GM23338 (cell line): ENCODE measurements at regions not wholly inside any gene's neighbourhood (a gene's known extent, or its start where the extent isn't known, plus 50 kb on each side); places are given as distances from the start of the nearest gene placed in this dataset.

ENCODE experiments used
- ATAC-seq: fragments of 200-7000 bp; cut with Tn5 transposase; 3 replicates; pipeline ENCODE4 v1.9.1; 2020
- DNase-seq: peaks from one replicate; pipeline ENCODE4 v3.0.0-alpha.2; 2015; ENCODE audit warnings: low spot score
- H2AFZ ChIP-seq: fragments of 200-600 bp; sonication (generic); 2 replicates; pipeline ENCODE4 v1.8.0; 2016; ENCODE audit warnings: antibody characterized with exemption, mild to moderate bottlenecking, moderate library complexity
- H3F3A ChIP-seq: fragments of 200-600 bp; sonication (generic); replicated peaks from 2 replicates; pipeline ENCODE4 v1.8.0; 2017; ENCODE audit warnings: antibody characterized with exemption, mixed run types, low read depth
- H3K27ac ChIP-seq: fragments of 200-600 bp; sonication (generic); 2 replicates; pipeline ENCODE4 v1.6.1; 2016; ENCODE audit warnings: low read depth
- H3K27me3 ChIP-seq: fragments of 200-600 bp; sonication (generic); 2 replicates; pipeline ENCODE4 v1.8.0; 2016; ENCODE audit warnings: mild to moderate bottlenecking, mixed run types, moderate library complexity; ENCODE audit not compliant: insufficient read depth
- H3K36me3 ChIP-seq: fragments of 200-600 bp; sonication (generic); 2 replicates; pipeline ENCODE4 v1.8.0; 2016; ENCODE audit warnings: mild to moderate bottlenecking; ENCODE audit not compliant: insufficient read depth
- H3K4me1 ChIP-seq: fragments of 200-600 bp; sonication (generic); 2 replicates; pipeline ENCODE4 v1.8.0; 2016; ENCODE audit warnings: mild to moderate bottlenecking, moderate library complexity; ENCODE audit not compliant: insufficient read depth
- H3K4me2 ChIP-seq: fragments of 200-600 bp; sonication (generic); 2 replicates; pipeline ENCODE4 v1.7.1; 2017; ENCODE audit warnings: mixed run types
- H3K4me3 ChIP-seq: fragments of 200-600 bp; sonication (generic); 2 replicates; pipeline ENCODE4 v1.6.1; 2016; ENCODE audit warnings: mixed run types
- H3K79me2 ChIP-seq: fragments of 200-600 bp; sonication (generic); replicated peaks from 2 replicates; pipeline ENCODE4 v1.8.0; 2017; ENCODE audit warnings: mild to moderate bottlenecking; ENCODE audit not compliant: insufficient read depth
- H3K9me2 ChIP-seq: fragments of 200-600 bp; sonication (generic); 2 replicates; pipeline ENCODE4 v1.8.0; 2017; ENCODE audit not compliant: insufficient read depth
- H4K20me1 ChIP-seq: fragments of 200-600 bp; sonication (generic); replicated peaks from 2 replicates; pipeline ENCODE4 v1.8.0; 2017; ENCODE audit warnings: mild to moderate bottlenecking; ENCODE audit not compliant: insufficient read depth
- H3K27ac Mint-ChIP-seq: 2 replicates; pipeline ENCODE4 v1.8.0; 2020; ENCODE audit warnings: inconsistent platforms, mild to moderate bottlenecking, moderate library complexity, mixed read lengths
- H3K27me3 Mint-ChIP-seq: 3 replicates; pipeline ENCODE4 v1.8.0; 2022; ENCODE audit warnings: low read depth, mild to moderate bottlenecking, moderate library complexity, mixed read lengths, inconsistent platforms; ENCODE audit not compliant: insufficient read depth, poor library complexity
- H3K36me3 Mint-ChIP-seq: 3 replicates; pipeline ENCODE4 v1.8.0; 2021; ENCODE audit warnings: low read depth, mild to moderate bottlenecking, inconsistent platforms, moderate library complexity, mixed read lengths
- H3K4me1 Mint-ChIP-seq: 3 replicates; pipeline ENCODE4 v1.8.0; 2020; ENCODE audit warnings: mild to moderate bottlenecking, inconsistent platforms, mixed read lengths
- H3K4me3 Mint-ChIP-seq: 3 replicates; pipeline ENCODE4 v1.8.0; 2021; ENCODE audit warnings: moderate library complexity, mild to moderate bottlenecking, inconsistent platforms, mixed read lengths
- H3K9me3 Mint-ChIP-seq: 3 replicates; pipeline ENCODE4 v1.8.0; 2020; ENCODE audit warnings: moderate library complexity, mild to moderate bottlenecking, inconsistent platforms, mixed read lengths
- CREB1 ChIP-seq: fragments of 250-450 bp; sonication (Bioruptor Pico); IDR thresholded peaks from 2 replicates; pipeline ENCODE4 v1.5.0; 2020; ENCODE audit warnings: low read depth, mild to moderate bottlenecking, moderate library complexity
- NANOG ChIP-seq: IDR thresholded peaks from 2 replicates; pipeline ENCODE4 v1.6.1; 2016; ENCODE audit warnings: antibody characterized with exemption, borderline replicate concordance
- POLR2AphosphoS5 ChIP-seq: IDR thresholded peaks from 2 replicates; pipeline ENCODE4 v1.6.1; 2016; ENCODE audit warnings: antibody characterized with exemption, low read depth
- TF ChIP-seq, protein P1 (sequence below), 2 experiments: fragments of 200-600 bp in 1 of 2; sonication (generic) in 1 of 2; conservative IDR thresholded peaks; 2 replicates each; pipeline versions ENCODE4 v1.5.1 to v1.6.1; 2016 to 2017; ENCODE audit warnings: antibody characterized with exemption in 2 of 2, low read depth in 2 of 2, mild to moderate bottlenecking in 2 of 2, moderate library complexity in 1 of 2
- TF ChIP-seq, protein P2 (sequence below): fragments of 250-450 bp; sonication (Bioruptor Pico); IDR thresholded peaks from 2 replicates; pipeline ENCODE4 v1.5.0; 2020; ENCODE audit warnings: mild to moderate bottlenecking, moderate library complexity
- TF ChIP-seq, protein P3 (sequence below): IDR thresholded peaks from 2 replicates; pipeline ENCODE4 v1.6.1; 2016; ENCODE audit warnings: antibody characterized with exemption

DNA sequence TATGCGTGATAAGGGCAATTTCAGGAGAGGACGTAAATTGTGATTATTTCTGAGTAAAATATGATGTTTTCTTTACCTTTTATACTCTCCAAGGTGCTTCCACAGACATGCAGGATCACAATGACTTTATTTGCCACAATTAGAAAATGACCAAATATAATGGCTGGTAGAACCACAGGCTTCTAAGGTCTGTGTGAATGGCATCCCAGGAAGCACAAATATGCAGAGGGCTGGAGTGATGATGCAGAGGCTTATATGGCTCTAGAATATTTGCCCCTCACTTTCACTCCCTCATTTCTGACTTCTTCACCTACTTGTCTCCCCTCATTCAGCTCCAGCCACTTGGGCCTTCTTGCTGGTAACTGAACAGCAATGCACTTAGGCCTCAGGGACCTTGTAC lies 502.1 kb upstream of the MAP3K7 start:
- H3K79me2 ChIP-seq: no peaks in the 10 kb centered on the region
- no peak overlapping the region for H2AFZ ChIP-seq
- Mint-ChIP-seq H3K4me1 (peaks cover 15% of the 10 kb centered on the region), H3K27me3 (no peaks in the 10 kb centered on the region), H3K36me3 (no peaks in the 10 kb centered on the region), H3K9me3 (no peaks in the 10 kb centered on the region), H3K27ac (no peak overlapping the region), H3K4me3 (no peak overlapping the region)
- 0 out of 2 replicates have a peak, but pooled peaks cover 7% of the 10 kb centered on the region for H3K4me1 ChIP-seq
- no peak for ATAC-seq
- H3F3A ChIP-seq: no peaks in the 10 kb centered on the region
- no peak overlapping the region for H3K4me3 ChIP-seq
- H3K4me2 ChIP-seq: no peak overlapping the region
- H3K9me2 ChIP-seq: no peaks in the 10 kb centered on the region
- DNase-seq: no peak
- H3K27me3 ChIP-seq: no peaks in the 10 kb centered on the region
- no peak overlapping the region for H3K27ac ChIP-seq
- no peak for TF ChIP-seq CREB1 (CRISPR knock-in tag)
- TF ChIP-seq, protein P1, sequence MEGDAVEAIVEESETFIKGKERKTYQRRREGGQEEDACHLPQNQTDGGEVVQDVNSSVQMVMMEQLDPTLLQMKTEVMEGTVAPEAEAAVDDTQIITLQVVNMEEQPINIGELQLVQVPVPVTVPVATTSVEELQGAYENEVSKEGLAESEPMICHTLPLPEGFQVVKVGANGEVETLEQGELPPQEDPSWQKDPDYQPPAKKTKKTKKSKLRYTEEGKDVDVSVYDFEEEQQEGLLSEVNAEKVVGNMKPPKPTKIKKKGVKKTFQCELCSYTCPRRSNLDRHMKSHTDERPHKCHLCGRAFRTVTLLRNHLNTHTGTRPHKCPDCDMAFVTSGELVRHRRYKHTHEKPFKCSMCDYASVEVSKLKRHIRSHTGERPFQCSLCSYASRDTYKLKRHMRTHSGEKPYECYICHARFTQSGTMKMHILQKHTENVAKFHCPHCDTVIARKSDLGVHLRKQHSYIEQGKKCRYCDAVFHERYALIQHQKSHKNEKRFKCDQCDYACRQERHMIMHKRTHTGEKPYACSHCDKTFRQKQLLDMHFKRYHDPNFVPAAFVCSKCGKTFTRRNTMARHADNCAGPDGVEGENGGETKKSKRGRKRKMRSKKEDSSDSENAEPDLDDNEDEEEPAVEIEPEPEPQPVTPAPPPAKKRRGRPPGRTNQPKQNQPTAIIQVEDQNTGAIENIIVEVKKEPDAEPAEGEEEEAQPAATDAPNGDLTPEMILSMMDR (conservative IDR thresholded peaks at IDR 0.05; ENCODE audit: low read depth in 2 of 2): no peak
- no peaks in the 10 kb centered on the region for H4K20me1 ChIP-seq
- no peaks in the 10 kb centered on the region for H3K36me3 ChIP-seq

DNA sequence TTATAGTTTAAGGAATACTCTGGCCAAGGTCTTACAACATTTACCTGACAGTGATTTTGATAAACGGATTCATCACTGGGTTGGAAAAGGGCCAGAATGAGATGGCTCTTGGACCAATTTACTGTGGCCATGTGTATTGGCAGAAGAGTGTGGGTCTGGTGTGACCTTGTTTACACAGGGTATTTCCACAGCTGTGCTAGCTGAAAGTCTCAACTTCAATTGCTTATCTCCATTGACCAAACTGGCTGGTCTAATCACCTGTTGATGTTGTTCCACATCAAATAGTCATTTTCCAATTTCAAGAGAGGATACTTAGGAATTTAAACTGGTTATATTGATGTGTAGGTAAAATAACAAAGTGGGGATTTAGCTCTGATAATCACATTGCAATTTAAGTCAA lies 501.6 kb upstream of the MAP3K7 start:
- Mint-ChIP-seq H3K27ac (no peak overlapping the region), H3K4me3 (no peak overlapping the region), H3K9me3 (no peaks in the 10 kb centered on the region), H3K4me1 (peaks cover 15% of the 10 kb centered on the region), H3K27me3 (no peaks in the 10 kb centered on the region), H3K36me3 (no peaks in the 10 kb centered on the region)
- no peak overlapping the region for H2AFZ ChIP-seq
- H3K9me2 ChIP-seq: no peaks in the 10 kb centered on the region
- H4K20me1 ChIP-seq: no peaks in the 10 kb centered on the region
- DNase-seq (no peak), ATAC-seq (no peak)
- H3K79me2 ChIP-seq: no peaks in the 10 kb centered on the region
- no peaks in the 10 kb centered on the region for H3K36me3 ChIP-seq
- H3F3A ChIP-seq: no peaks in the 10 kb centered on the region
- no peaks in the 10 kb centered on the region for H3K27me3 ChIP-seq
- no peak overlapping the region for H3K4me2 ChIP-seq
- H3K4me1 ChIP-seq: peaks cover 9% of the 10 kb centered on the region; the same call in 1 of the 2 replicates
- no peak overlapping the region for H3K27ac ChIP-seq
- H3K4me3 ChIP-seq: no peak overlapping the region
- TF ChIP-seq POLR2AphosphoS5 (no peak), CREB1 (CRISPR knock-in tag) (no peak), NANOG (no peak)
- TF ChIP-seq, protein P1 (conservative IDR thresholded peaks at IDR 0.05; ENCODE audit: low read depth in 2 of 2): no peak
- TF ChIP-seq, protein P2, sequence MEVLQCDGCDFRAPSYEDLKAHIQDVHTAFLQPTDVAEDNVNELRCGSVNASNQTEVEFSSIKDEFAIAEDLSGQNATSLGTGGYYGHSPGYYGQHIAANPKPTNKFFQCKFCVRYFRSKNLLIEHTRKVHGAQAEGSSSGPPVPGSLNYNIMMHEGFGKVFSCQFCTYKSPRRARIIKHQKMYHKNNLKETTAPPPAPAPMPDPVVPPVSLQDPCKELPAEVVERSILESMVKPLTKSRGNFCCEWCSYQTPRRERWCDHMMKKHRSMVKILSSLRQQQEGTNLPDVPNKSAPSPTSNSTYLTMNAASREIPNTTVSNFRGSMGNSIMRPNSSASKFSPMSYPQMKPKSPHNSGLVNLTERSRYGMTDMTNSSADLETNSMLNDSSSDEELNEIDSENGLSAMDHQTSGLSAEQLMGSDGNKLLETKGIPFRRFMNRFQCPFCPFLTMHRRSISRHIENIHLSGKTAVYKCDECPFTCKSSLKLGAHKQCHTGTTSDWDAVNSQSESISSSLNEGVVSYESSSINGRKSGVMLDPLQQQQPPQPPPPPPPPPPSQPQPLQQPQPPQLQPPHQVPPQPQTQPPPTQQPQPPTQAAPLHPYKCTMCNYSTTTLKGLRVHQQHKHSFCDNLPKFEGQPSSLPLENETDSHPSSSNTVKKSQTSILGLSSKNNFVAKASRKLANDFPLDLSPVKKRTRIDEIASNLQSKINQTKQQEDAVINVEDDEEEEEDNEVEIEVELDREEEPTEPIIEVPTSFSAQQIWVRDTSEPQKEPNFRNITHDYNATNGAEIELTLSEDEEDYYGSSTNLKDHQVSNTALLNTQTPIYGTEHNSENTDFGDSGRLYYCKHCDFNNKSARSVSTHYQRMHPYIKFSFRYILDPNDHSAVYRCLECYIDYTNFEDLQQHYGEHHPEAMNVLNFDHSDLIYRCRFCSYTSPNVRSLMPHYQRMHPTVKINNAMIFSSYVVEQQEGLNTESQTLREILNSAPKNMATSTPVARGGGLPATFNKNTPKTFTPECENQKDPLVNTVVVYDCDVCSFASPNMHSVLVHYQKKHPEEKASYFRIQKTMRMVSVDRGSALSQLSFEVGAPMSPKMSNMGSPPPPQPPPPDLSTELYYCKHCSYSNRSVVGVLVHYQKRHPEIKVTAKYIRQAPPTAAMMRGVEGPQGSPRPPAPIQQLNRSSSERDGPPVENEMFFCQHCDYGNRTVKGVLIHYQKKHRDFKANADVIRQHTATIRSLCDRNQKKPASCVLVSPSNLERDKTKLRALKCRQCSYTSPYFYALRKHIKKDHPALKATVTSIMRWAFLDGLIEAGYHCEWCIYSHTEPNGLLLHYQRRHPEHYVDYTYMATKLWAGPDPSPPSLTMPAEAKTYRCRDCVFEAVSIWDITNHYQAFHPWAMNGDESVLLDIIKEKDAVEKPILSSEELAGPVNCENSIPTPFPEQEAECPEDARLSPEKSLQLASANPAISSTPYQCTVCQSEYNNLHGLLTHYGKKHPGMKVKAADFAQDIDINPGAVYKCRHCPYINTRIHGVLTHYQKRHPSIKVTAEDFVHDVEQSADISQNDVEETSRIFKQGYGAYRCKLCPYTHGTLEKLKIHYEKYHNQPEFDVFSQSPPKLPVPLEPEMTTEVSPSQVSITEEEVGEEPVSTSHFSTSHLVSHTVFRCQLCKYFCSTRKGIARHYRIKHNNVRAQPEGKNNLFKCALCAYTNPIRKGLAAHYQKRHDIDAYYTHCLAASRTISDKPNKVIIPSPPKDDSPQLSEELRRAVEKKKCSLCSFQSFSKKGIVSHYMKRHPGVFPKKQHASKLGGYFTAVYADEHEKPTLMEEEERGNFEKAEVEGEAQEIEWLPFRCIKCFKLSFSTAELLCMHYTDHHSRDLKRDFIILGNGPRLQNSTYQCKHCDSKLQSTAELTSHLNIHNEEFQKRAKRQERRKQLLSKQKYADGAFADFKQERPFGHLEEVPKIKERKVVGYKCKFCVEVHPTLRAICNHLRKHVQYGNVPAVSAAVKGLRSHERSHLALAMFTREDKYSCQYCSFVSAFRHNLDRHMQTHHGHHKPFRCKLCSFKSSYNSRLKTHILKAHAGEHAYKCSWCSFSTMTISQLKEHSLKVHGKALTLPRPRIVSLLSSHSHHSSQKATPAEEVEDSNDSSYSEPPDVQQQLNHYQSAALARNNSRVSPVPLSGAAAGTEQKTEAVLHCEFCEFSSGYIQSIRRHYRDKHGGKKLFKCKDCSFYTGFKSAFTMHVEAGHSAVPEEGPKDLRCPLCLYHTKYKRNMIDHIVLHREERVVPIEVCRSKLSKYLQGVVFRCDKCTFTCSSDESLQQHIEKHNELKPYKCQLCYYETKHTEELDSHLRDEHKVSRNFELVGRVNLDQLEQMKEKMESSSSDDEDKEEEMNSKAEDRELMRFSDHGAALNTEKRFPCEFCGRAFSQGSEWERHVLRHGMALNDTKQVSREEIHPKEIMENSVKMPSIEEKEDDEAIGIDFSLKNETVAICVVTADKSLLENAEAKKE: no peak
- TF ChIP-seq, protein P3, sequence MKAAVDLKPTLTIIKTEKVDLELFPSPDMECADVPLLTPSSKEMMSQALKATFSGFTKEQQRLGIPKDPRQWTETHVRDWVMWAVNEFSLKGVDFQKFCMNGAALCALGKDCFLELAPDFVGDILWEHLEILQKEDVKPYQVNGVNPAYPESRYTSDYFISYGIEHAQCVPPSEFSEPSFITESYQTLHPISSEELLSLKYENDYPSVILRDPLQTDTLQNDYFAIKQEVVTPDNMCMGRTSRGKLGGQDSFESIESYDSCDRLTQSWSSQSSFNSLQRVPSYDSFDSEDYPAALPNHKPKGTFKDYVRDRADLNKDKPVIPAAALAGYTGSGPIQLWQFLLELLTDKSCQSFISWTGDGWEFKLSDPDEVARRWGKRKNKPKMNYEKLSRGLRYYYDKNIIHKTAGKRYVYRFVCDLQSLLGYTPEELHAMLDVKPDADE: no peak
